Esophagus muscularis mucosa (tissue), 4 donors: ENCODE measurements at regions not wholly inside any gene's neighbourhood (a gene's known extent, or its start where the extent isn't known, plus 50 kb on each side); places are given as distances from the start of the nearest gene placed in this dataset.
"Not testable (repeated sequence)": the region's sequence is repeated elsewhere in the genome, so short reads cannot be mapped to it uniquely, and the experiment has no call there.

ENCODE experiments used
- DNase-seq: peaks from one replicate; pipeline ENCODE4 v3.0.0-alpha.2; 2017; ENCODE audit errors: extremely low spot score
- H3K27ac ChIP-seq, 4 donors: fragments of 200-600 bp; sonication (generic); replicated peaks in 1 of 4; 1 replicate in 3 of 4; 2 replicates in 1 of 4; pipeline ENCODE4 v1.5.1; 2016 to 2019; ENCODE audit warnings: mild to moderate bottlenecking in 1 of 4
- H3K27me3 ChIP-seq, 4 donors: fragments of 200-600 bp; sonication (generic); one replicate each; pipeline versions ENCODE4 v1.5.1 to v1.6.0; 2016 to 2019
- H3K36me3 ChIP-seq, 4 donors: fragments of 200-600 bp; sonication (generic); one replicate each; pipeline ENCODE4 v1.5.1; 2016 to 2019
- H3K4me1 ChIP-seq, 4 donors: fragments of 200-600 bp; sonication (generic); one replicate each; pipeline ENCODE4 v1.5.1; 2016 to 2019
- H3K4me3 ChIP-seq, 4 donors: fragments of 200-600 bp; sonication (generic); 1 replicate in 2 of 4; 2 replicates in 2 of 4; pipeline ENCODE4 v1.5.1; 2016 to 2019; ENCODE audit warnings: mild to moderate bottlenecking in 4 of 4, moderate library complexity in 1 of 4
- H3K9me3 ChIP-seq, 4 donors: fragments of 200-600 bp; sonication (generic); 1 replicate in 3 of 4; 2 replicates in 1 of 4; pipeline ENCODE4 v1.5.1; 2016 to 2019
- EP300 ChIP-seq: sonication (generic); formaldehyde crosslinking; IDR thresholded peaks from one replicate; pipeline ENCODE4 v1.6.1; 2017; ENCODE audit warnings: antibody characterized with exemption
- POLR2A ChIP-seq: fragments of 450-650 bp; IDR thresholded peaks from one replicate; pipeline ENCODE4 v1.6.1; 2017; ENCODE audit warnings: antibody characterized with exemption, moderate library complexity, mild to moderate bottlenecking, low read depth
- POLR2AphosphoS5 ChIP-seq, 2 donors: sonication (generic); formaldehyde crosslinking; IDR thresholded peaks; one replicate each; pipeline ENCODE4 v1.6.1; 2017; ENCODE audit warnings: antibody characterized with exemption in 2 of 2
- WGBS: methylation state at CpG from one replicate; pipeline ENCODE4 v1.1.5; 2018; 5-methylcytosine and 5-hydroxymethylcytosine counted together
- intact Hi-C: fragments of 100-400 bp; cut with DNase I; formaldehyde crosslinking; loops from one replicate; pipeline ENCODE4 v1.15.1; 2023
- TF ChIP-seq, protein P1 (sequence below), 3 experiments: fragments of 200-600 bp in 2 of 3; fragments of 450-650 bp in 1 of 3; sonication (generic) in 2 of 3; IDR thresholded peaks; one replicate each; pipeline ENCODE4 v1.5.1; 2017 to 2019; ENCODE audit warnings: antibody characterized with exemption in 3 of 3, mild to moderate bottlenecking in 2 of 3, moderate library complexity in 1 of 3

DNA sequence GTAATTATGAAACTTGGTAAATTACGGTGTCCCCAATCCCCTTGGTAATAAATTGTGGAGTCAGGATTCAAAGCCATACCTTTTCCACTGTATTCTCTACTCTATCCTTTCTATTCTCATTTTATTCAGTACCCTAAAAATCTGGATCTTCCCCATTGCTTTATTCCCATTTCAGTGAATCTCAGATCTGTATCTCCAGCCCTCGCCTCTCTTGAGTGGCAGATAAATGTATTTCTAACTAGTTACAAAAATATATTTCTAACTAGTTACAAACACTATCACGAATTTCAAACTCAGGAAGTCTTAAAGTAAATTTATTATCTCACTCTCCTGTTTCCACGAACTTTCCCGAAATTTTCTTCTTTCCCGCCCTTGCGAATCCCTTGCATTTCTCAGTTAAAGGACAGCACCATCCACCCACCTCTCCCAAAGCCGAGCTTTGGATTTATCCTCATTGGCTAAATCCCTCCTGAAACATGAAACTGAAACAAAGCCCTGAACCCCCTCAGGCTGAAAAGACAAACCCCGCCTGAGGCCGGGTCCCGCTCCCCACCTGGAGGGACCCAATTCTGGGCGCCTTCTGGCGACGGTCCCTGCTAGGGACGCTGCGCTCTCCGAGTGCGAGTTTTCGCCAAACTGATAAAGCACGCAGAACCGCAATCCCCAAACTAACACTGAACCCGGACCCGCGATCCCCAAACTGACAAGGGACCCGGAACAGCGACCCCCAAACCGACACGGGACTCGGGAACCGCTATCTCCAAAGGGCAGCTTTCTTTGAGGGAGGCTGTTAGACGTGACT lies 164.3 kb upstream of the PABPC3 start:
- intact Hi-C loops = no loop called here
- TF ChIP-seq EP300 (no peak), POLR2AphosphoS5 (IDR thresholded peaks at IDR 0.05) (no peak), POLR2A (no peak)
- TF ChIP-seq, protein P1, sequence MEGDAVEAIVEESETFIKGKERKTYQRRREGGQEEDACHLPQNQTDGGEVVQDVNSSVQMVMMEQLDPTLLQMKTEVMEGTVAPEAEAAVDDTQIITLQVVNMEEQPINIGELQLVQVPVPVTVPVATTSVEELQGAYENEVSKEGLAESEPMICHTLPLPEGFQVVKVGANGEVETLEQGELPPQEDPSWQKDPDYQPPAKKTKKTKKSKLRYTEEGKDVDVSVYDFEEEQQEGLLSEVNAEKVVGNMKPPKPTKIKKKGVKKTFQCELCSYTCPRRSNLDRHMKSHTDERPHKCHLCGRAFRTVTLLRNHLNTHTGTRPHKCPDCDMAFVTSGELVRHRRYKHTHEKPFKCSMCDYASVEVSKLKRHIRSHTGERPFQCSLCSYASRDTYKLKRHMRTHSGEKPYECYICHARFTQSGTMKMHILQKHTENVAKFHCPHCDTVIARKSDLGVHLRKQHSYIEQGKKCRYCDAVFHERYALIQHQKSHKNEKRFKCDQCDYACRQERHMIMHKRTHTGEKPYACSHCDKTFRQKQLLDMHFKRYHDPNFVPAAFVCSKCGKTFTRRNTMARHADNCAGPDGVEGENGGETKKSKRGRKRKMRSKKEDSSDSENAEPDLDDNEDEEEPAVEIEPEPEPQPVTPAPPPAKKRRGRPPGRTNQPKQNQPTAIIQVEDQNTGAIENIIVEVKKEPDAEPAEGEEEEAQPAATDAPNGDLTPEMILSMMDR (IDR thresholded peaks at IDR 0.05) = no peak
- Histone ChIP-seq H3K4me1 (peaks cover 0 to 7% (median 2%) of the 10 kb centered on the region in 4 donors), H3K27ac (no peak overlapping the region), H3K27me3 (peaks cover 0 to 13% (median 3%) of the 10 kb centered on the region in 4 donors), H3K36me3 (no peaks in the 10 kb centered on the region), H3K9me3 (no peaks in the 10 kb centered on the region), H3K4me3 (peak overlapping the region; percentile 12 to 42 (median 20))
- WGBS = 23% methylated on average over 31 of the region's 31 CpGs
- no peak for DNase-seq

DNA sequence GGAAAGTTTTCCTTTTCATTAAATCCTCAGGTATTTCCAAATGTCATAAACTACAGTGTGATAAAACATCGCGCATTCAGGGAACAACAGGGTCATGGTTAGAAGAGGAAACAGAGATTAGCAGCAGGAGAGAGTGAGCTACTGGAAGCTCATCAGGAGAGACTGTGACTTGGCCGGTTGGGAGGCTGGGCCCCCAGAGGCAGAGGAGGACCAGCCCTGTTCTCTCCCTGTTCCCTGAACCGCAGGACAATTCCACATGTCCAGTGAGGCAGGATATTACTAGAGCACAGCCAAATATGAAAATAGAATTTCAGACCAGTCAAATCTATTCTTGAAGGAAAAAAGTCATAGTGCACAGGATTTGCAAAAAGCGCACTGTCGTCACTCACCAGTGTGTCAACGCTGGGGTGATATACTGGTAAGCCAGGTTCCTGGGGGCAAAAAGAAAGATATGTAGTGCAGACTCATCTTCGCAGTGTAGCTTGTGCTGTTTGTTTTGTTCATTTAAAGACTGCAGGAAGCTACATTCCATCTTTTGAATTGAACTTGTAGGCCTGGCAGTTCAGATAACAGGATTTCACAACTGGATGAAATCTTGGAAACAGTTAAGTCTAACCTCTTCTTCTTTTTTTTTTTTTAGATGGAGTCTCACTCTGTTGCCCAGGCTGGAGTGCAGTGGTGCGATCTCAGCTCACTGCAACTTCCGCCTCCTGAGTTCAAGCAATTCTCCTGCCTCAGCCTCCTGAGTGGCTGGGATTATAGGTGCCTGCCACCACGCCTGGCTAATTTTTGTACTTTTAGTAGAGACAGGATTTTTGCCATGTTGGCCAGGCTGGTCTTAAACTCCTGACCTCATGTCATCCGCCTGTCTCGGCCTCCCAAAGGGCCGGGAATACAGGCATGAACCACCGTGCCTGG lies 162.6 kb upstream of the PABPC3 start:
- H3K4me3 ChIP-seq, H3K27ac ChIP-seq, H3K4me1 ChIP-seq, H3K9me3 ChIP-seq, DNase-seq, H3K36me3 ChIP-seq, intact Hi-C loops: not testable (repeated sequence)
- 83% methylated on average over 15 of the region's 15 CpGs for WGBS
- peaks cover 0 to 13% (median 3%) of the 10 kb centered on the region in 4 donors for H3K27me3 ChIP-seq

DNA sequence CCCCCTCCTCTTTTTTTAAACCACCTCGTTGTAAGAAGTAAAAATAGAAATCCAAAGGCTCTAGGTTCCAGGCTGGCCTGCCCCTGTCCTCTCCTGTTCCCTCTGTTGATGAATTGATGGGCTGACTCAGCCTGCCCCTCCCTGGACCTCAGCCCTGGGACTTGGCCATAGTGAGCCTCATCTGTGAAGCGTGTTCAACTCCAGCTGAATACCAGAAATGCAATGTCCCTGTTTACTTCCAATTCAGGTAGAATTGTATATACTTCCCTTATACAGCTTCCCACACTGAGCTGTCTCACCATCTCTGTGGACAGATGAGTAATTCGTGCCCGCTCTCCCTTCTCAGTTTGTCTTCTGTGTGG lies 161.9 kb upstream of the PABPC3 start:
- H3K36me3 ChIP-seq, H3K4me1 ChIP-seq, intact Hi-C loops, DNase-seq, H3K27ac ChIP-seq, H3K9me3 ChIP-seq, H3K4me3 ChIP-seq: not testable (repeated sequence)
- peaks cover 0 to 13% (median 3%) of the 10 kb centered on the region in 4 donors for H3K27me3 ChIP-seq
- 65% methylated on average over 4 of the region's 4 CpGs for WGBS

DNA sequence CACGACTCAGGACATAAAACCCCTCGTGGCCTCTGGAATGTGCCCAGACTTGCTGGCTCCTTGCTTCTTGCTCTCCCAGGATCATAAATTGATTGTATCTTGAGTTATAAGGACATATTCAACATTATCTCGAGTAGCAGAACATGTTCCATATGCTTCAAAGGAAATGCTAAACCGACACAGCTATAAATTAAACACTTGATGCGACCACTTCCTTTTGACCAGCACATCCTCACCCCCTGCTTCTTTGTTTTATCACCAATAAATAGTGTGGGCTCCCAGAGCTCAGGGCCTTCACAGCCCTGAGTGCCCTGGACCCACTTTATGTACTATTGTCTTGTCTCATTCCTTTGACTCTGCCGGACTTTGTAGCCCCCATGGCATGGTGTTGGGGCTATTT lies 157.0 kb upstream of the PABPC3 start:
- TF ChIP-seq EP300 (no peak), POLR2A (no peak)
- no peaks in the 10 kb centered on the region for H3K27me3 ChIP-seq
- DNase-seq = no peak
- intact Hi-C loops = no loop called here
- WGBS = 68% methylated on average over 6 of the region's 6 CpGs
- H3K9me3 ChIP-seq = no peaks in the 10 kb centered on the region
- no peak overlapping the region for H3K27ac ChIP-seq
- H3K4me1 ChIP-seq = no peaks in the 10 kb centered on the region
- H3K36me3 ChIP-seq = no peaks in the 10 kb centered on the region
- H3K4me3 ChIP-seq = no peak overlapping the region

DNA sequence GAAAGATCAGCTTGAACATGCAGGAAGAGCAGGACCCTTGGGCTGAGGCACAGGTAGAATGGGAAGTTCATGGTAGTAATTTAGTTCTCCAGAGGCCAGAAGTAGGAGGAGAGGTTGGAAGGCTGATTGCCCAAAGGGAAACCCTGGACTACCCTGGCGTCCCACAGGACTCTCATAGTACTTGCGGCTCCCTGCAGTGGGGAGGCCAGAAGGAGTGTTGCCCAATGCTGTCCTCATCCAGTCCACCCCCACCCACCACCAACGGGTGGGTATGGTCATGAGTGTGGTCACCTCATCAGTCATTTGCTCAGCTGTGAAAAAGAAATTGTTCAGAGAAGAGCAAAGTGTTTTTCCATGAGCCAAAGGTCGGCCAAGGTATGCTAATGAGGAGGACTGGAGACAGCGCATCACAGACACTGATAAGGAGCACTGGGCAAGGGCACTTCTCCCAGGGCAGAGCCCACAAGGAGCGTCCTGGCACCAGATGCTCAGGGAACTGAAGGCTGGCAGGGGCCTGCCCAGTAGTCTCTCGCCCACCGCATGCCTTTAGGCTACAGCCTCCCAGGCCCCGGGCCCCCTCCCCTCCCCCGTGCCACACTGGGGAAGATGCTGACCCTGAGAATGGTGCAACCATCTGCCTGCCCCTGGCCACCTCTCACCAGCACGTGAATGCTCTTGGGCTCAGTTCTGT lies 154.8 kb upstream of the PABPC3 start:
- H3K36me3 ChIP-seq, DNase-seq, H3K27me3 ChIP-seq, intact Hi-C loops, H3K9me3 ChIP-seq, H3K4me1 ChIP-seq, H3K4me3 ChIP-seq, H3K27ac ChIP-seq: not testable (repeated sequence)
- 89% methylated on average over 9 of the region's 11 CpGs for WGBS

DNA sequence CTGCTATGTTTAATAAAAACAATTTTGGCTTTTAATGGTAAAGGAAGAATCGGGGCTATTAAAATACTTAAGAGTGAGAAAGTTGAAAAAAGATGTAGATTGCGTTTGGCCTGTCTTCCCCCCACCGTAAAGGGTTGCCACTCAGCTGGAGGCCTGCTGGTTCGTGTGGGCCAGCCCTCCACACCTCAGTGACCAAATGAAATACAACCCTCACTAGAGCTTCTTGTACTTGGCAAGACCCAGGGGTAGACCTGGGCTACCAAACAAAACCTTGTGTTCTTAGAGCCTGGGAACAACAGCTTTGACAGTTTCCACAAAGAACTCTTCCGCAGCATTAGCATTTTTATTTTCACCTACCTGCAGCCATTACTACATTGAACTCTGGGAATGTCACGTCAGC lies 152.8 kb upstream of the PABPC3 start:
- no peaks in the 10 kb centered on the region for H3K36me3 ChIP-seq
- no peaks in the 10 kb centered on the region for H3K4me1 ChIP-seq
- no peak overlapping the region for H3K27ac ChIP-seq
- intact Hi-C loops = no loop called here
- WGBS = 83% methylated on average over 6 of the region's 6 CpGs
- H3K4me3 ChIP-seq = no peak overlapping the region
- DNase-seq = no peak
- H3K9me3 ChIP-seq = no peaks in the 10 kb centered on the region
- H3K27me3 ChIP-seq = no peaks in the 10 kb centered on the region
- TF ChIP-seq POLR2AphosphoS5 (IDR thresholded peaks at IDR 0.05) = no peak
- TF ChIP-seq POLR2A = no peak
- TF ChIP-seq EP300 = no peak
- TF ChIP-seq, protein P1 (IDR thresholded peaks at IDR 0.05) = no peak

DNA sequence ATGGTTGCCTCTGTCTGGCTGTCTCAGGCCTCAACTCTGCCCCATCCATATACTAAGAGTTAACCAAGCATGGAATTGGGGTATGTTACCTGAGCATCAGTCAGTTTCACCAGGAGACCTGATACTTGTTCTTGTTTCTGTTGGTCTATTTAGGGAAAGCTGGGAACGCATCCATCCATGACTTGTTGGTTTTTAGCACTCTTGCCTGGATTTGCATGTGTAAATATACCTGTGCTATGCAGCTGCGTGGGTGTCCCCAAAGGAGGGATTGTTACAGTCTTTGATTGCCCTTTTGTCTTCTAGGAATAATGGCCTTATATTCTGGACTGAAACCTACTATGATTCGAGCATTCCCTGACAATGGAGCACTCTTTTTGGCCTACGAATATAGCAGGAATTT lies 151.9 kb upstream of the PABPC3 start:
- intact Hi-C loops, H3K4me3 ChIP-seq, H3K27me3 ChIP-seq, H3K4me1 ChIP-seq, H3K27ac ChIP-seq, H3K9me3 ChIP-seq, DNase-seq, H3K36me3 ChIP-seq: not testable (repeated sequence)
- 61% methylated on average over 4 of the region's 4 CpGs for WGBS

DNA sequence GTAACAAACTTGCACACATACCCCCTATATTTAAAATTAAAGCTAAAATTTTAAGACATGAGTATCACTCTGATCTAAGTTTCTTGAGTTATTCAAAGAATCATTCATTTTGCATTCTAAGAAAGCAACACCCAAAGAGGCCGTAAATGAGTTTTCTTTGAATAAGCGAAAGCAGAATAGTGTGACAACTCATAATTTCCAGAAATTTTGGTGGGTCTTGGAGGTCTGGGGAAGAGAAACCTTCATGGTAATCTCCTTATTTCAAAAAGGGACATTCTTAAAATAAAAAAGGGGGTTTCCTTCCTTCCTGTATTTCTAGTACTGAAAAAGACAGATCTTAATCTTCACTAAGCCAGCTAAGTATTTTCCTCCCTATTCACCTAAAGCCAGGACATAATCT lies 147.0 kb upstream of the PABPC3 start:
- H3K36me3 ChIP-seq, H3K27ac ChIP-seq, H3K4me3 ChIP-seq, H3K4me1 ChIP-seq, intact Hi-C loops, DNase-seq, H3K9me3 ChIP-seq, H3K27me3 ChIP-seq: not testable (repeated sequence)
- 90% methylated on average over 2 of the region's 2 CpGs for WGBS

DNA sequence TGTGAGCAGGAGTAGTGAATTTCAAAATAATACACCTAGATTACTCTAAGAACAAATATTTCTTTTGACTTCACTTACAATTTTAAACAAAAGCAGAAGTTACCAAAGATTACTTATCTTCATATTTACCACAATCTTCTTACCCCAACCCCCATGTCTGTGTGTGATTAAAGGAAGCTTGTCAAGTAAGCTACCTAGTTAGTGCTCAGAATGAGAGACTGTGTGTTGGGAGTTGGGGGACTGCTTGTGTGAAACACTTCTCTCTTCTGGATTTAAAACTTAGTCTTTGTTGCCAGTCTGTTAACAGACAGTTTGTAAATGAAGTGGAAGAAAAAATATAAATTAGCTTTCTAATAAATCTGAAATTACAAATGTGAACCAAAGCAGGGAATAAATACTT lies 145.3 kb upstream of the PABPC3 start:
- H3K27me3 ChIP-seq, H3K9me3 ChIP-seq, H3K27ac ChIP-seq, DNase-seq, H3K4me1 ChIP-seq, H3K4me3 ChIP-seq, H3K36me3 ChIP-seq: not testable (repeated sequence)
- intact Hi-C loops = loop anchor here (5.0 kb wide), 1 partner anchor 353 kb away; no protein-coding TSS in a partner anchor
